OCI-LY1 (cell line): ENCODE measurements at regions not wholly inside any gene's neighbourhood (a gene's known extent, or its start where the extent isn't known, plus 50 kb on each side); places are given as distances from the start of the nearest gene placed in this dataset.

ENCODE experiments used
- CTCF ChIP-seq: fragments of 200-600 bp; sonication (generic), shearing (Covaris generic); IDR thresholded peaks from 2 replicates; pipeline ENCODE4 v1.5.1; 2017; ENCODE audit warnings: mild to moderate bottlenecking, antibody characterized with exemption, low read length, moderate library complexity, mixed read lengths
- EZH2 ChIP-seq: fragments of 200-600 bp; sonication (generic), shearing (Covaris generic); IDR thresholded peaks from 2 replicates; pipeline ENCODE4 v1.8.0; 2017; ENCODE audit warnings: borderline replicate concordance, mixed run types, mild to moderate bottlenecking, antibody characterized with exemption, low read length, moderate library complexity, mixed read lengths

GRCh38 chr17:22514315-22514714, 822.0 kb downstream of the KCNJ18 start:
- TF ChIP-seq CTCF (no peak), EZH2 (no peak)
